Mesothelial cell of epicardium (in vitro differentiated cells): ENCODE measurements at regions not wholly inside any gene's neighbourhood (a gene's known extent, or its start where the extent isn't known, plus 50 kb on each side); places are given as distances from the start of the nearest gene placed in this dataset.

Experiments used
- DNase-seq, 2 experiments: peaks; one replicate each; pipeline ENCODE4 v3.0.0; 2021; ENCODE audit warnings: low spot score in 2 of 2; ENCODE audit not compliant: unreplicated experiment in 2 of 2
- H3K27ac Mint-ChIP-seq: 2 replicates; pipeline ENCODE4 v1.8.0; 2021; ENCODE audit warnings: mixed read lengths
- H3K27me3 Mint-ChIP-seq: 2 replicates; pipeline ENCODE4 v1.8.0; 2021; ENCODE audit warnings: low read depth, mixed read lengths
- H3K36me3 Mint-ChIP-seq: 2 replicates; pipeline ENCODE4 v1.8.0; 2021; ENCODE audit warnings: mixed read lengths
- H3K4me1 Mint-ChIP-seq: 2 replicates; pipeline ENCODE4 v1.8.0; 2021; ENCODE audit warnings: mixed read lengths
- H3K4me3 Mint-ChIP-seq: 2 replicates; pipeline ENCODE4 v1.8.0; 2021; ENCODE audit warnings: mild to moderate bottlenecking, moderate library complexity, mixed read lengths
- H3K9me3 Mint-ChIP-seq: 2 replicates; pipeline ENCODE4 v1.8.0; 2021; ENCODE audit warnings: mixed read lengths
- CTCF ChIP-seq: fragments of 200-600 bp; sonication (generic); IDR thresholded peaks from one replicate; pipeline ENCODE4 v1.5.0; 2021; ENCODE audit warnings: antibody characterized with exemption; ENCODE audit not compliant: unreplicated experiment

DNA sequence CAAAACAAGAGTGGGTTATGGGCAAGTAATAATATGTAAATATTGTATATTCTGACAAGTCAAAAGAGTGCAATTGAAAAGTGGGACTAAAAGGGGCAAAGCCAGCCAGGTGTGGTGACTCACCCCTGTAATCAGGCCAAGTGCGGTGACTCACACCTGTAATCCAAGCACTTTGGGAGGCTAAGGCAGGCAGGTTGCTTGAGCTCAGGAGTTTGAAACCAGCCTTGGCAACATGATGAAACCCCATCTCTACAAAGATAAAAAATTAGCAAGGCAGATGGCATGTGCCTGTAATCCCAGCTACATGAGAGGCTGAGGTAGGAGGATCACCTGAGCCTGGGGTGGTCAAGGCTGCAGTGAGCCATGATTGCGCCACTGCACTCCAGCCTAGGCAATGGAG lies 304.0 kb downstream of the HHIPL2 start:
- Mint-ChIP-seq H3K4me1 (no peaks in the 10 kb centered on the region), H3K27ac (no peak overlapping the region), H3K27me3 (peaks cover 6% of the 10 kb centered on the region), H3K4me3 (no peak overlapping the region), H3K9me3 (no peaks in the 10 kb centered on the region), H3K36me3 (no peaks in the 10 kb centered on the region)
- no peak for TF ChIP-seq CTCF
- DNase-seq, result no peak

DNA sequence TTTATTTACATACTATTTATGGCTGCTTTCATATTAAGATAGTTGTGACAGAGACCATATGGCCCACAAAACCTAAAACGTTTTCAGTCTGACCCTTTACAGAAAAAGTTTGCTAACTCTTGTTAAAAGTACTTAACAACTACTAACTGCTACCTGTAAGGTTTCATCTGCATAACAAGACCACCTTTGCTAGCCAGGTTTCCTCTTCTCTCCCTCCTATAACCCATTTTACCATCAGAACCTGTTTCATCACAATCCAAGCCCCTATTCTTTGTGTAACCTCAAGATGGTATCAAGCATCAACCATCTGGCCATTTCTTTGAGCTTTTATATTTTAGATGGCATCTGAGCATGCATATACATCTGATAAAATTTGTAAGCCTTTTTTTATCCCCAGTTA lies 305.4 kb downstream of the HHIPL2 start:
- no peak overlapping the region for H3K4me3 Mint-ChIP-seq
- no peaks in the 10 kb centered on the region for H3K4me1 Mint-ChIP-seq
- no peak for TF ChIP-seq CTCF
- no peak overlapping the region for H3K27ac Mint-ChIP-seq
- peaks cover 2% of the 10 kb centered on the region for H3K27me3 Mint-ChIP-seq
- no peaks in the 10 kb centered on the region for H3K36me3 Mint-ChIP-seq
- no peaks in the 10 kb centered on the region for H3K9me3 Mint-ChIP-seq
- no peak for DNase-seq

DNA sequence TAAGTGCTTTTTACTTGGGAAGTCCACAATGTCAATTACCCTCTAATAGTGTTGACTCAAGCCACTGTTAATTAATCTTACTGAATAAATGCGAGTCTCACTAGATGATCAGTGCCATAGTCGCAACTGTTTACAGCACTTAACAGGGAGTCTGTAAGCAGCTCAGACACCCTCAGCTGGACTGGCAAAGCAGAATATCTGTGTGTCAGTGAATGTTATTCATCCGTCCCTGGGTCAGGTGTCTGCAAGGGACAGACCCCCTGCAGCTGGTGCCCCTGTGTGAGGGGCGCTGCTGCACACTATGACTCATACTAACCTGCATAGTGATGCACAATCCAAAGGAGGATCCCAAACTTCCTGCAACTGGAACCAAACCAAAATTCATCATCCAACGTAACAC lies 306.5 kb downstream of the HHIPL2 start:
- H3K36me3 Mint-ChIP-seq, result no peaks in the 10 kb centered on the region
- no peak for TF ChIP-seq CTCF
- no peaks in the 10 kb centered on the region for H3K27me3 Mint-ChIP-seq
- no peak overlapping the region for H3K4me3 Mint-ChIP-seq
- no peak for DNase-seq
- H3K9me3 Mint-ChIP-seq, result no peaks in the 10 kb centered on the region
- H3K4me1 Mint-ChIP-seq, result peaks cover 2% of the 10 kb centered on the region
- H3K27ac Mint-ChIP-seq, result no peak overlapping the region

GRCh38 chr1:222240536-222241181 lies 307.2 kb downstream of the HHIPL2 start:
- H3K4me1 Mint-ChIP-seq, result peaks cover 8% of the 10 kb centered on the region
- no peak for DNase-seq
- H3K9me3 Mint-ChIP-seq, result no peaks in the 10 kb centered on the region
- TF ChIP-seq CTCF, result no peak
- H3K27ac Mint-ChIP-seq, result no peak overlapping the region
- H3K36me3 Mint-ChIP-seq, result no peaks in the 10 kb centered on the region
- H3K4me3 Mint-ChIP-seq, result no peak overlapping the region
- no peaks in the 10 kb centered on the region for H3K27me3 Mint-ChIP-seq

GRCh38 chr1:222239130-222239529 lies 308.8 kb downstream of the HHIPL2 start:
- Mint-ChIP-seq H3K27ac (no peak overlapping the region), H3K4me3 (no peak overlapping the region), H3K4me1 (peaks cover 8% of the 10 kb centered on the region), H3K36me3 (no peaks in the 10 kb centered on the region), H3K9me3 (no peaks in the 10 kb centered on the region), H3K27me3 (no peaks in the 10 kb centered on the region)
- no peak for DNase-seq
- TF ChIP-seq CTCF, result no peak

GRCh38 chr1:222234351-222234750 lies 313.6 kb downstream of the HHIPL2 start:
- no peak overlapping the region for H3K27ac Mint-ChIP-seq
- peaks cover 14% of the 10 kb centered on the region for H3K4me1 Mint-ChIP-seq
- TF ChIP-seq CTCF, result no peak
- H3K9me3 Mint-ChIP-seq, result peaks cover 3% of the 10 kb centered on the region
- DNase-seq, result no peak
- peaks cover 27% of the 10 kb centered on the region for H3K27me3 Mint-ChIP-seq
- no peak overlapping the region for H3K4me3 Mint-ChIP-seq
- no peaks in the 10 kb centered on the region for H3K36me3 Mint-ChIP-seq
